ENCODE measurements at regions not wholly inside any gene's neighbourhood (a gene's known extent, or its start where the extent isn't known, plus 50 kb on each side); places are given as distances from the start of the nearest gene placed in this dataset.

- Histone ChIP-seq H4K20me1 (ENCODE audit: insufficient read depth, low read length, poor library complexity, severe bottlenecking) (no peaks in the 10 kb centered on the region), H3K4me1 (ENCODE audit: insufficient read depth, low read length, poor library complexity, severe bottlenecking) (no peaks in the 10 kb centered on the region), H3K4me3 (ENCODE audit: low read length, poor library complexity, severe bottlenecking) (no peak overlapping the region), H3K9me3 (ENCODE audit: insufficient read depth, low read depth, low read length) (no peaks in the 10 kb centered on the region), H3K9ac (ENCODE audit: low read depth, low read length, poor library complexity, severe bottlenecking) (no peak overlapping the region), H3K36me3 (ENCODE audit: insufficient read depth, low read length) (no peaks in the 10 kb centered on the region), H2AFZ (ENCODE audit: low read length) (no peak overlapping the region), H3K79me2 (ENCODE audit: insufficient read depth, low read length) (no peaks in the 10 kb centered on the region), H3F3A (ENCODE audit: low read depth) (no peaks in the 10 kb centered on the region), H3K9me2 (replicated peaks; ENCODE audit: low read depth, low read length) (no peaks in the 10 kb centered on the region), H3K4me2 (ENCODE audit: low read depth, low read length, poor library complexity, severe bottlenecking) (no peak overlapping the region), H3K27me3 (ENCODE audit: insufficient read depth, low read length, poor library complexity, severe bottlenecking) (no peaks in the 10 kb centered on the region)
- no peak for TF ChIP-seq EZH2phosphoT487 (IDR thresholded peaks at IDR 0.05; ENCODE audit: borderline replicate concordance)
- TF ChIP-seq CTCF (conservative IDR thresholded peaks at IDR 0.05; ENCODE audit: low read length), result no peak
These were observed 91.1 kb upstream of the CLPB start for GRCh38 chr11:72525466-72525865.

- H3K4me1 ChIP-seq (ENCODE audit: insufficient read depth, low read length, poor library complexity, severe bottlenecking), result peaks cover 6% of the 10 kb centered on the region
These were observed 90.4 kb upstream of the CLPB start for GRCh38 chr11:72524711-72525110.

GRCh38 chr11:72523991-72524390, 89.7 kb upstream of the CLPB start:
- Histone ChIP-seq H2AFZ (ENCODE audit: low read length) (no peak overlapping the region), H3K4me3 (ENCODE audit: low read length, poor library complexity, severe bottlenecking) (no peak overlapping the region), H3K4me2 (ENCODE audit: low read depth, low read length, poor library complexity, severe bottlenecking) (no peak overlapping the region), H3K9me3 (ENCODE audit: insufficient read depth, low read depth, low read length) (no peaks in the 10 kb centered on the region), H3K27me3 (ENCODE audit: insufficient read depth, low read length, poor library complexity, severe bottlenecking) (no peaks in the 10 kb centered on the region), H3K36me3 (ENCODE audit: insufficient read depth, low read length) (no peaks in the 10 kb centered on the region), H3K9ac (ENCODE audit: low read depth, low read length, poor library complexity, severe bottlenecking) (no peak overlapping the region), H3K79me2 (ENCODE audit: insufficient read depth, low read length) (no peaks in the 10 kb centered on the region), H3K4me1 (ENCODE audit: insufficient read depth, low read length, poor library complexity, severe bottlenecking) (peaks cover 11% of the 10 kb centered on the region), H3F3A (ENCODE audit: low read depth) (no peaks in the 10 kb centered on the region), H3K9me2 (replicated peaks; ENCODE audit: low read depth, low read length) (no peaks in the 10 kb centered on the region), H4K20me1 (ENCODE audit: insufficient read depth, low read length, poor library complexity, severe bottlenecking) (no peaks in the 10 kb centered on the region)
- TF ChIP-seq CTCF (conservative IDR thresholded peaks at IDR 0.05; ENCODE audit: low read length) (no peak), EZH2phosphoT487 (IDR thresholded peaks at IDR 0.05; ENCODE audit: borderline replicate concordance) (no peak)

More at GRCh38 chr11:72524711-72525110, 90.4 kb upstream of the CLPB start:
- TF ChIP-seq EZH2phosphoT487 (IDR thresholded peaks at IDR 0.05; ENCODE audit: borderline replicate concordance) (no peak), CTCF (conservative IDR thresholded peaks at IDR 0.05; ENCODE audit: low read length) (no peak)
- H3K9ac ChIP-seq (ENCODE audit: low read depth, low read length, poor library complexity, severe bottlenecking), result no peak overlapping the region
- H3K9me2 ChIP-seq (replicated peaks; ENCODE audit: low read depth, low read length), result no peaks in the 10 kb centered on the region
- H3K9me3 ChIP-seq (ENCODE audit: insufficient read depth, low read depth, low read length), result no peaks in the 10 kb centered on the region
- H3K36me3 ChIP-seq (ENCODE audit: insufficient read depth, low read length), result no peaks in the 10 kb centered on the region
- no peak overlapping the region for H3K4me2 ChIP-seq (ENCODE audit: low read depth, low read length, poor library complexity, severe bottlenecking)
- no peaks in the 10 kb centered on the region for H3F3A ChIP-seq (ENCODE audit: low read depth)
- H3K27me3 ChIP-seq (ENCODE audit: insufficient read depth, low read length, poor library complexity, severe bottlenecking), result no peaks in the 10 kb centered on the region
- H4K20me1 ChIP-seq (ENCODE audit: insufficient read depth, low read length, poor library complexity, severe bottlenecking), result no peaks in the 10 kb centered on the region
- H3K79me2 ChIP-seq (ENCODE audit: insufficient read depth, low read length), result no peaks in the 10 kb centered on the region
- H3K4me3 ChIP-seq (ENCODE audit: low read length, poor library complexity, severe bottlenecking), result no peak overlapping the region
- no peak overlapping the region for H2AFZ ChIP-seq (ENCODE audit: low read length)

Measured in Loucy (cell line).